Head of caudate nucleus (tissue), 42 donors: ENCODE measurements at regions not wholly inside any gene's neighbourhood (a gene's known extent, or its start where the extent isn't known, plus 50 kb on each side); places are given as distances from the start of the nearest gene placed in this dataset.
A peak's percentile ranks its signal among the peaks of the same experiment; 100 is the strongest.

Experiments used
- DNase-seq, 42 donors: peaks; one replicate each; pipeline versions ENCODE4 v3.0.0 to v3.0.0-alpha.2; 2020 to 2021; ENCODE audit warnings: mixed read lengths in 7 of 42
- intact Hi-C: fragments of 100-400 bp; cut with DNase I; formaldehyde crosslinking; loops from one replicate; pipeline ENCODE4 v1.15.0; 2022

GRCh38 chr1:239322369-239322768 lies 64.0 kb upstream of the CHRM3 start:
- intact Hi-C loops = no loop called here
- no peak for DNase-seq

GRCh38 chr1:239321877-239322276 lies 64.5 kb upstream of the CHRM3 start:
- no peak for DNase-seq
- intact Hi-C loops = no loop called here

GRCh38 chr1:239317948-239318347 lies 68.4 kb upstream of the CHRM3 start:
- DNase-seq = no peak
- intact Hi-C loops = no loop called here

DNA sequence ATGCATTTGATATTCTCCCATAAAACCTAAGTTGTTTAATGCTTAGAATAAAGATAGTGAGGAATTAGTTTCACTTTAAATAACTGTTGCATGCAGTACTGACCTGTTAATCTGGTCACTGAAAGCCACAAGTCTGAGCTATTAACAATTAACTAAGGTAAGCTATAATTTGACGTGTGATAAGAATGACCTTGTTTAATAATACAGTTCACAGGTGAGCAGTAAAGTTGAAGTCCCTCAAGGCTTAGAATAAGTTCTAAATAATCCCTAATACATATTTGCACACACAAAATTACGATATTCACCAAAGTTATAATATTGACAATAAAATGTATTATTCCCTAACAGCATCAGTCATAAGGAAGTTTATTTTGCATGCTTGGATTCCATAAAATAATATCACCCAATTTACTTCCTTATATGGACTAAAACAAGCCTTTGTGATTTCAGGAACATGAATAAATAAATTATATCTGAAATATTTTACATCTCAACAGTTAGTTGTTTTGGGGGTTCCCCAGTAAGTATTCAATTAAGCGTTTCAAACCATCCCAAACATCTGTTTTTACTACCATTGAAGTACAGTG lies 70.6 kb upstream of the CHRM3 start:
- no peak for DNase-seq
- intact Hi-C loops = no loop called here

- DNase-seq = no peak
- intact Hi-C loops = no loop called here
These were observed 75.0 kb upstream of the CHRM3 start for GRCh38 chr1:239311331-239311730.

DNA sequence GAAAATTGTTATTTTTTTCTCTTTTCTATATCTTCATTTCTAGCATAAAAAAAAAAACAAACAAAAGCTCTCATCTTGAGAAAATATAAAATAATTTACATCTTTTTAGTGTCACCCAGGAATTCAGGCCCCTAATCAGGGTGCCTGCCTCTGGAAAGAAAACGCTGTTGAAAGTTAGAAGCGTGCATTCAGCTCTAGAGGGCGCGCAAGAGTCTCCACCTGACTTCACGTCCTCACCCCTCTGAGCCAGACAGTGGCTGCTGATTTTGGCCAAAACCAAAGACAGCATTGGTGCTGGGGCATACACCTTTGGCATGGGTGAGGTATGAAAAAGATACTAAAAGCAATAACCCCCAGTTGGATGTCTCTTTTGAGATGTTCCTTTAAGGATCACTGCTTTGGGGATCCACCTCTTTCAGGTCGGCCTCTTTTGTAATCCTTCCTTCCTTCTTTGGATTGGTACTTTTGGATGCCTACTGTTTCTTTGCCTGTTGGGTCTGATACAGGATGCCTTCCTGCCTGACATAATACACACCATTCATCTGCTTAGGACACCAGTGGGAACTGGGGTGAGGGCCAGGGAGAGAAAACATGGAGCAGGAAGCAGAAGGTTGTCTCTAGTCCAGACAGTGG lies 77.6 kb upstream of the CHRM3 start:
- peak in 30 of 42 donors; percentile 3 to 69 (median 20) for DNase-seq
- intact Hi-C loops = no loop called here

DNA sequence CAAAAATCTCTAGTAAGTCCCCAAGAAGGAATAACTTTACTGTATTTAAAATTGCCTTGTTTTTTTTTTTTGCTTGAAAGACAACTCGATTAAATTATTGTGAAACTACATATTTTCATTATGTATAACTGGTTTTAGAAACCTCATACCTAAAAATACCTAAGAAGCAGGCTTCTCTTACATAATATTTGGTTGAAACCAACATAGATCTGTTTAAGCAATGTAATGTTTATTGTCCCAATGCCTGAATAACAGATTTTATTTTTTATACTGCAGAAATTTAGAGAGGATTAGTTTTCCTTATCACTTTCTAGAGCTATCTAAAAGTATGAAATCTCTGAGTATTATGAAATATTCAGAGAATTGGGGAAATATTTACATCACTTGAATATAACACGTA lies 78.5 kb upstream of the CHRM3 start:
- DNase-seq = no peak
- intact Hi-C loops = no loop called here

DNA sequence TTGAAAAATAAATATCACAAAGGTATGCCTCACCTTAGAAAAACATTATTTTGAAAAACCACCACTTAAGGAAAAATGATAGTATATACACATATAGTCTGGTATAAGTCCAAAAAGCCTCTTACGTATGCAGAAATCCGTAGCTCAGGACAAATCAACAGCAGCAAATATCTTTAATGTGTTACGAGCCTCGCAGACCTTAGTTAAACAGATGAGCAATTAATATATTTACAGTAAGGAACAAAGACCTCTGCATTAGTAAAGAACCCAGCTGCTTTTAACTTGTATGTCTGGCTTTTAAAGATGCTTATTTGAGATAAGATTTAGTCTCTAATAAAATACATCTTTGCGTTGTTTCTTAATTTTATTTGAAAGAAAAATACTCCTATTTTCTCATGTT lies 79.9 kb upstream of the CHRM3 start:
- no peak for DNase-seq
- intact Hi-C loops = no loop called here

- DNase-seq = no peak
- intact Hi-C loops = no loop called here
These were observed 83.1 kb upstream of the CHRM3 start for GRCh38 chr1:239303289-239303688.

- intact Hi-C loops = no loop called here
- DNase-seq = no peak
These were observed 83.7 kb upstream of the CHRM3 start for GRCh38 chr1:239302696-239303095.

DNA sequence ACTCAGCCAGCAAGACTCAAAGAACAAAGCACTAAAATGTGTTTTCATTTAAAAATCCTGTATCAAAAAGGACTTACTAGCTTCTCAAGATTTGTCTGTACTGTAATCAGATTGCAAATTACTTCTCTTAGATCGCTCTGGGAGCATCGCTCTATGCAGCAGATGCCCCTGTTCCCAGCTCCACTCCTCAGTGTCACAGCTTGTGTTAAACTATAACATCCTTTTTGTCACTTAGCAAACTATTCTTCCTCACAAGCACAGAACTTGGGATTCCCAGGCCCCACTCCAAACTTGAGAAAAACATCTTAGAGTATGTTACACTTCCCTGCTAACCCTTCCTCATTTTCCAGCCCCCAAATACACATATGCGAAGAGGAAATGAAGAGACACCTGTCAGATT lies 85.1 kb upstream of the CHRM3 start:
- no peak for DNase-seq
- intact Hi-C loops = no loop called here

- intact Hi-C loops = no loop called here
- no peak for DNase-seq
These were observed 88.5 kb upstream of the CHRM3 start for GRCh38 chr1:239297910-239298309.

DNA sequence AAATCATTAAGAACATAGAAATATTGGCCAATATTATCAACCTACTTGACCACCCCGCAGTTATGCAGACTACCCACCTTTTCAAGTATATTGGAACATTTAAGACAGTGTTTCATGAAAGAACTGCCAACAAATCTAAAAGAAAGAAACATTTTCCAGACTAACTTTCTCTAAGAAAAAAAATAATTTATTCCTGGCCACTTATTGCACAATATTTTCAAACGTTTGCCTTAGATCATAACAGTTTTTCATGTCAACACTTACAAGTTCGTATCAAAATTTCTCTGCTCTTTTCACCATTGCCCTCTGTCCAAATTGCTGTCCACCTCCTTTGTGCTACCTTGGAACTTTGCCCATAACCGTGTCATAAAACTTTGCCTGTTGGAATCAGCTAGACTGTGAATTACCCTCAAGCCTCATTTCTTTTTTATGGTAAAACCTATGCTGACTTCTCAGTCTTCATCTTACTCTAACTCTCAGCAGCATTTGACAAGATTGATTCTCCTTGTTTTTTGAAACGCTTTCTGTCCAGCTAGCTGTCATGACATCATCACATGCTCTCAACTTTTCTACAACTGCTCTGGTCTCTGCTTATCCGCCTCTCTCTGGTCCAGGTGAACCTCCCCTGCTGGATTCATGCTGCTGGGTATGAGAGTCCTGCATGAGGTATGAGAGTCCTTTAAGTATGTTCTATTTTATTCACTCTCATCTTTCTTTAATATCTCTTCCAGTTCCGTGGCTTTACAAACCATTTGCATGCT lies 92.8 kb upstream of the CHRM3 start:
- DNase-seq = no peak
- intact Hi-C loops = no loop called here

GRCh38 chr1:239288820-239289554 lies 97.4 kb upstream of the CHRM3 start:
- intact Hi-C loops = no loop called here
- DNase-seq = no peak

- intact Hi-C loops = no loop called here
These were observed 99.1 kb upstream of the CHRM3 start for GRCh38 chr1:239287296-239287695.

DNA sequence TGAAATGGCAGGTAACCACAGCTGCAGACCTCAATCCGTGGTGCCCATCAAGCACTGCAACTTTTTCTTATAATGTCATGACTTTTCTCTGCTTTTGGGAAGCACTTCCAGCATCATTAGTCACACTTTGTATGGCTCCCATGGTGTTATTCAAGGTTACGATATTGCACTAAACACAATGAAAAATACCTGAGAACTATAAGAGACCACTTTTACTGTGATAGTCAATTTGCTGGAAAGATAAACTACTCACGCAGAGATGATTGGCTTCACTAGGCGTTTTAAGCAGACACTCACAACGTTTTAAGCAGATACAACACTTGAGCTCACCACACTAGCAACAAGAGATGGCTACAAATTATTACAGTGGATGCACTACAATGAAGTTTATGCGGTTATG lies 103.2 kb upstream of the CHRM3 start:
- DNase-seq = no peak
- intact Hi-C loops = no loop called here

More at GRCh38 chr1:239287296-239287695, 99.1 kb upstream of the CHRM3 start:
- no peak for DNase-seq

- intact Hi-C loops = no loop called here
- no peak for DNase-seq
These were observed 104.0 kb upstream of the CHRM3 start for GRCh38 chr1:239282411-239282810.

GRCh38 chr1:239276051-239276450 lies 110.3 kb upstream of the CHRM3 start:
- intact Hi-C loops = no loop called here
- DNase-seq = no peak

DNA sequence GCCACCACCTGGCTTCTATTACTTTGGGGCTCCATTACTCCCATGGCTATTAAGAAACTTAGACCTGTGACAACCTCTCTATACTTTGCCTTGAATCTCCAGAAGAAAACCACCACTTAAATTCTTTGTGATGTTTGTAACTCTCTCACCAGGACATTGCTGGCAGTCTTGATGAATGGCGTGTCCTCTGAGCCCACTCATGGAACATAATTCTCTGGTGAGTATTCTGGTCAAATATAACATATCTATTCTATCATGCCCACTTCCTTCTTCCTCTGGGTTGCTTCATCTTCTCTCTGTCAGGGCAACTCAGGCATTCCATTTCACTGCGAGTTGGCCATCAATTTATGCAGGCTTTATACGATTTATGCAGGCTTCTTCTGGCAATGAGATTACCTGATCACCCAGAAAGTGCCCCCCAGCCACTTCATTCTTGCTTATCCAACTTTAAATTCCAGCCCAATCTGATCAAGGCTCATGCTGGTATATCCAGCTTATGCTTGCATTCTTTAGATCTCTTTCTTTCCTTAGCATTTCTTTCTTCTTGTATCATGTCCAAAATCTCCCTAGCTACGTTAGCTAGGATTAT lies 112.0 kb upstream of the CHRM3 start:
- intact Hi-C loops = no loop called here

GRCh38 chr1:239270509-239270908 lies 115.9 kb upstream of the CHRM3 start:
- DNase-seq = no peak
- intact Hi-C loops = no loop called here

More for the DNA sequence above, 112.0 kb upstream of the CHRM3 start:
- DNase-seq = no peak
